H9 (cell line): ENCODE measurements at regions not wholly inside any gene's neighbourhood (a gene's known extent, or its start where the extent isn't known, plus 50 kb on each side); places are given as distances from the start of the nearest gene placed in this dataset.
"Not testable (repeated sequence)": the region's sequence is repeated elsewhere in the genome, so short reads cannot be mapped to it uniquely, and the experiment has no call there.

Experiments used
- DNase-seq: peaks from one replicate; pipeline ENCODE4 v3.0.0-alpha.2; 2017
- H2AFZ ChIP-seq: one replicate; pipeline ENCODE4 v1.6.1; 2013; ENCODE audit warnings: mild to moderate bottlenecking, low read length, control low read depth, moderate library complexity
- H2AK5ac ChIP-seq: 2 replicates; pipeline ENCODE4 v1.6.1; 2013; ENCODE audit warnings: low read length, control low read depth, mixed read lengths; ENCODE audit not compliant: insufficient read length
- H2BK120ac ChIP-seq: one replicate; pipeline ENCODE4 v1.6.1; 2013; ENCODE audit warnings: low read depth, mild to moderate bottlenecking, low read length, control low read depth, inconsistent platforms; ENCODE audit not compliant: poor library complexity, severe bottlenecking
- H2BK12ac ChIP-seq: 2 replicates; pipeline ENCODE4 v1.6.1; 2013; ENCODE audit warnings: low read length, control low read depth, mixed read lengths, low read depth; ENCODE audit not compliant: insufficient read length
- H2BK15ac ChIP-seq: 2 replicates; pipeline ENCODE4 v1.6.1; 2013; ENCODE audit warnings: low read depth, low read length, control low read depth
- H2BK20ac ChIP-seq: one replicate; pipeline ENCODE4 v1.6.1; 2013; ENCODE audit warnings: low read depth, mild to moderate bottlenecking, low read length, control low read depth, inconsistent platforms; ENCODE audit not compliant: poor library complexity, severe bottlenecking
- H2BK5ac ChIP-seq: 2 replicates; pipeline ENCODE4 v1.6.1; 2013; ENCODE audit warnings: low read length, control low read depth, mixed read lengths; ENCODE audit not compliant: insufficient read length
- H3K14ac ChIP-seq: 2 replicates; pipeline ENCODE4 v1.6.1; 2013; ENCODE audit warnings: low read length, control low read depth; ENCODE audit not compliant: insufficient read depth
- H3K18ac ChIP-seq: 2 replicates; pipeline ENCODE4 v1.6.1; 2013; ENCODE audit warnings: low read depth, mild to moderate bottlenecking, mixed read lengths, low read length, control low read depth; ENCODE audit not compliant: insufficient read length
- H3K23ac ChIP-seq: 2 replicates; pipeline ENCODE4 v1.6.1; 2013; ENCODE audit warnings: low read length, control low read depth, mixed read lengths, low read depth; ENCODE audit not compliant: insufficient read length
- H3K23me2 ChIP-seq: 2 replicates; pipeline ENCODE4 v1.6.1; 2013; ENCODE audit warnings: low read depth, mild to moderate bottlenecking, mixed read lengths, low read length, control low read depth; ENCODE audit not compliant: insufficient read length, poor library complexity, severe bottlenecking
- H3K27ac ChIP-seq: 2 replicates; pipeline ENCODE4 v1.5.1; 2013; ENCODE audit warnings: low read length, control low read depth, mixed read lengths, low read depth; ENCODE audit not compliant: insufficient read length
- H3K27me3 ChIP-seq: 2 replicates; pipeline ENCODE4 v1.6.1; 2013; ENCODE audit warnings: low read length, control low read depth, inconsistent platforms; ENCODE audit not compliant: insufficient read depth
- H3K4ac ChIP-seq: 2 replicates; pipeline ENCODE4 v1.6.1; 2013; ENCODE audit warnings: low read depth, mild to moderate bottlenecking, control low read depth, inconsistent platforms, low read length, moderate library complexity
- H3K4me1 ChIP-seq: 2 replicates; pipeline ENCODE4 v1.6.1; 2013; ENCODE audit warnings: low read length, control low read depth, inconsistent platforms; ENCODE audit not compliant: insufficient read depth
- H3K4me2 ChIP-seq: 2 replicates; pipeline ENCODE4 v1.6.1; 2013; ENCODE audit warnings: low read length, control low read depth, mixed read lengths; ENCODE audit not compliant: insufficient read length, insufficient read depth
- H3K56ac ChIP-seq: 2 replicates; pipeline ENCODE4 v1.6.1; 2013; ENCODE audit warnings: low read depth, mild to moderate bottlenecking, mixed read lengths, low read length, control low read depth; ENCODE audit not compliant: insufficient read length
- H3K79me1 ChIP-seq: 2 replicates; pipeline ENCODE4 v1.6.1; 2013; ENCODE audit warnings: low read depth, mild to moderate bottlenecking, moderate library complexity, low read length, control low read depth, inconsistent platforms; ENCODE audit not compliant: insufficient read depth, poor library complexity, severe bottlenecking
- H3K79me2 ChIP-seq: 2 replicates; pipeline ENCODE4 v1.6.1; 2013; ENCODE audit warnings: low read length, control low read depth, inconsistent platforms; ENCODE audit not compliant: insufficient read depth
- H3K9ac ChIP-seq: 2 replicates; pipeline ENCODE4 v1.6.1; 2013; ENCODE audit warnings: low read length, control low read depth, mixed read lengths; ENCODE audit not compliant: insufficient read length; ENCODE audit errors: extremely low read depth
- H3K9me3 ChIP-seq: one replicate; pipeline ENCODE4 v1.6.1; 2013; ENCODE audit warnings: low read depth, low read length, inconsistent platforms; ENCODE audit not compliant: control insufficient read depth
- H3T11ph ChIP-seq: one replicate; pipeline ENCODE4 v1.6.1; 2013; ENCODE audit warnings: mild to moderate bottlenecking, low read length, control low read depth, inconsistent platforms
- H4K20me1 ChIP-seq: one replicate; pipeline ENCODE4 v1.6.1; 2013; ENCODE audit not compliant: control insufficient read depth, insufficient read length, insufficient read depth
- H4K5ac ChIP-seq: 2 replicates; pipeline ENCODE4 v1.6.1; 2013; ENCODE audit warnings: low read depth, mild to moderate bottlenecking, mixed read lengths, low read length, control low read depth; ENCODE audit not compliant: insufficient read length
- H4K8ac ChIP-seq: replicated peaks from 2 replicates; pipeline ENCODE4 v1.6.1; 2013; ENCODE audit warnings: low read length, control low read depth, mixed read lengths, low read depth; ENCODE audit not compliant: insufficient read length
- H4K91ac ChIP-seq: 2 replicates; pipeline ENCODE4 v1.6.1; 2013; ENCODE audit warnings: low read depth, mild to moderate bottlenecking, moderate library complexity, mixed read lengths, low read length, control low read depth; ENCODE audit not compliant: insufficient read length
- H3K27ac Mint-ChIP-seq, 3 experiments: 2 replicates in 2 of 3; 3 replicates in 1 of 3; pipeline ENCODE4 v1.8.0; 2020 to 2021; ENCODE audit warnings: mixed read lengths in 3 of 3, mild to moderate bottlenecking in 1 of 3, moderate library complexity in 1 of 3
- H3K27me3 Mint-ChIP-seq: 2 replicates; pipeline ENCODE4 v1.8.0; 2021; ENCODE audit warnings: low read depth, mild to moderate bottlenecking, moderate library complexity, mixed read lengths
- H3K36me3 Mint-ChIP-seq, 3 experiments: 2 replicates in 2 of 3; 3 replicates in 1 of 3; pipeline ENCODE4 v1.8.0; 2020 to 2021; ENCODE audit warnings: low read depth in 3 of 3, mixed read lengths in 3 of 3; ENCODE audit not compliant: insufficient read depth in 1 of 3
- H3K4me1 Mint-ChIP-seq, 2 experiments: 2 replicates each; pipeline ENCODE4 v1.8.0; 2020; ENCODE audit warnings: mixed read lengths in 2 of 2
- H3K4me3 Mint-ChIP-seq, 2 experiments: 2 replicates in 1 of 2; 3 replicates in 1 of 2; pipeline ENCODE4 v1.8.0; 2020 to 2021; ENCODE audit warnings: mild to moderate bottlenecking in 2 of 2, mixed read lengths in 2 of 2, moderate library complexity in 1 of 2
- H3K9me3 Mint-ChIP-seq, 2 experiments: 2 replicates in 1 of 2; 3 replicates in 1 of 2; pipeline ENCODE4 v1.8.0; 2020; ENCODE audit warnings: mild to moderate bottlenecking in 2 of 2, mixed read lengths in 2 of 2, moderate library complexity in 1 of 2
- WGBS: extraction: QIAGEN DNeasy Blood & Tissue Kit; methylation state at CpG from one replicate; pipeline ENCODE4 v1.1.7; 2013; ENCODE audit warnings: missing lambda C conversion rate, low lambda C conversion rate, mixed read lengths; ENCODE audit not compliant: insufficient read length; ENCODE audit errors: extremely low coverage; 5-methylcytosine and 5-hydroxymethylcytosine counted together
- TF ChIP-seq, protein P1 (sequence below): fragments of 200-600 bp; sonication (generic); conservative IDR thresholded peaks from 3 replicates; pipeline ENCODE4 v1.8.0; 2021; ENCODE audit warnings: antibody characterized with exemption, mild to moderate bottlenecking

GRCh38 chr9:124088476-124088837 is 76.9 kb downstream of the LHX2 start:
- TF ChIP-seq, protein P1, sequence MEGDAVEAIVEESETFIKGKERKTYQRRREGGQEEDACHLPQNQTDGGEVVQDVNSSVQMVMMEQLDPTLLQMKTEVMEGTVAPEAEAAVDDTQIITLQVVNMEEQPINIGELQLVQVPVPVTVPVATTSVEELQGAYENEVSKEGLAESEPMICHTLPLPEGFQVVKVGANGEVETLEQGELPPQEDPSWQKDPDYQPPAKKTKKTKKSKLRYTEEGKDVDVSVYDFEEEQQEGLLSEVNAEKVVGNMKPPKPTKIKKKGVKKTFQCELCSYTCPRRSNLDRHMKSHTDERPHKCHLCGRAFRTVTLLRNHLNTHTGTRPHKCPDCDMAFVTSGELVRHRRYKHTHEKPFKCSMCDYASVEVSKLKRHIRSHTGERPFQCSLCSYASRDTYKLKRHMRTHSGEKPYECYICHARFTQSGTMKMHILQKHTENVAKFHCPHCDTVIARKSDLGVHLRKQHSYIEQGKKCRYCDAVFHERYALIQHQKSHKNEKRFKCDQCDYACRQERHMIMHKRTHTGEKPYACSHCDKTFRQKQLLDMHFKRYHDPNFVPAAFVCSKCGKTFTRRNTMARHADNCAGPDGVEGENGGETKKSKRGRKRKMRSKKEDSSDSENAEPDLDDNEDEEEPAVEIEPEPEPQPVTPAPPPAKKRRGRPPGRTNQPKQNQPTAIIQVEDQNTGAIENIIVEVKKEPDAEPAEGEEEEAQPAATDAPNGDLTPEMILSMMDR = no peak
- Histone ChIP-seq H4K91ac (no peak overlapping the region), H3K27me3 (no peaks in the 10 kb centered on the region), H3K79me1 (no peaks in the 10 kb centered on the region), H3K23ac (no peak overlapping the region), H3K18ac (no peak overlapping the region), H2AK5ac (no peak overlapping the region), H4K8ac (no peak overlapping the region), H3K14ac (no peak overlapping the region), H2BK120ac (no peak overlapping the region), H3K9me3 (no peaks in the 10 kb centered on the region), H2BK15ac (no peak overlapping the region), H3K4ac (no peak overlapping the region), H3K27ac (no peak overlapping the region), H2BK20ac (no peak overlapping the region), H3K56ac (no peak overlapping the region), H2AFZ (no peak overlapping the region), H2BK5ac (no peak overlapping the region), H4K20me1 (no peaks in the 10 kb centered on the region), H4K5ac (no peak overlapping the region), H3K23me2 (no peaks in the 10 kb centered on the region), H3K79me2 (no peaks in the 10 kb centered on the region), H2BK12ac (no peak overlapping the region), H3K4me2 (no peak overlapping the region), H3T11ph (no peak overlapping the region), H3K4me1 (no peaks in the 10 kb centered on the region), H3K9ac (no peak overlapping the region)
- DNase-seq = no peak
- WGBS = no CpG with 5 or more reads among the region's 13 CpGs
- Mint-ChIP-seq H3K4me3 (no peak overlapping the region), H3K36me3 (no peaks in the 10 kb centered on the region; a peak in 1 of 7 replicates), H3K27me3 (peaks cover 15% of the 10 kb centered on the region), H3K4me1 (no peaks in the 10 kb centered on the region), H3K27ac (no peak overlapping the region), H3K9me3 (peaks cover 2 to 8% of the 10 kb centered on the region in 2 experiments; a peak in 4 of 5 replicates)

GRCh38 chr9:124089631-124090488 is 78.3 kb downstream of the LHX2 start:
- not testable (repeated sequence) for H3K18ac ChIP-seq, H3K27me3 ChIP-seq, H3K4ac ChIP-seq, DNase-seq, H2BK20ac ChIP-seq, H2AFZ ChIP-seq, H3K14ac ChIP-seq, H2BK15ac ChIP-seq, H3K79me2 ChIP-seq, H3K56ac ChIP-seq, H3K9me3 ChIP-seq, H4K8ac ChIP-seq, H3K4me1 ChIP-seq, H3K27ac ChIP-seq, H3T11ph ChIP-seq, H2BK12ac ChIP-seq, H4K20me1 ChIP-seq, H3K23me2 ChIP-seq, H2AK5ac ChIP-seq, H3K9ac ChIP-seq, H2BK120ac ChIP-seq, H3K9me3 Mint-ChIP-seq, H3K4me2 ChIP-seq, H3K36me3 Mint-ChIP-seq, H3K27ac Mint-ChIP-seq, H2BK5ac ChIP-seq, H4K5ac ChIP-seq, H4K91ac ChIP-seq, H3K23ac ChIP-seq, H3K79me1 ChIP-seq, H3K4me3 Mint-ChIP-seq, H3K4me1 Mint-ChIP-seq
- 83% methylated on average over 1 of the region's 9 CpGs for WGBS
- H3K27me3 Mint-ChIP-seq = peaks cover 14% of the 10 kb centered on the region
